CD14-positive monocyte (primary cell): ENCODE measurements at regions not wholly inside any gene's neighbourhood (a gene's known extent, or its start where the extent isn't known, plus 50 kb on each side); places are given as distances from the start of the nearest gene placed in this dataset.

Experiments
- DNase-seq, 3 donors: peaks; one replicate each; pipeline ENCODE4 v3.0.0-alpha.2; 2011 to 2022
- H2AFZ ChIP-seq: 2 replicates; pipeline ENCODE4 v1.6.0; 2012; ENCODE audit warnings: mild to moderate bottlenecking, low read depth, low read length, inconsistent platforms; ENCODE audit not compliant: insufficient read depth, poor library complexity, severe bottlenecking
- H3K27ac ChIP-seq, 2 donors: 1 replicate in 1 of 2; 2 replicates in 1 of 2; pipeline ENCODE4 v1.5.1; 2012 to 2013; ENCODE audit warnings: low read length in 2 of 2, control low read depth in 1 of 2, inconsistent platforms in 1 of 2, low read depth in 1 of 2, mild to moderate bottlenecking in 1 of 2
- H3K27me3 ChIP-seq, 2 donors: one replicate each; pipeline versions ENCODE4 v1.6.0 to v1.6.1; 2011 to 2013; ENCODE audit warnings: low read length in 2 of 2; ENCODE audit not compliant: control insufficient read depth in 2 of 2, insufficient read depth in 2 of 2
- H3K36me3 ChIP-seq, 2 donors: replicated peaks in 1 of 2; 1 replicate in 1 of 2; 2 replicates in 1 of 2; pipeline versions ENCODE4 v1.5.1 to v1.6.1; 2012 to 2013; ENCODE audit warnings: low read length in 2 of 2, control low read depth in 1 of 2, inconsistent platforms in 1 of 2, mild to moderate bottlenecking in 1 of 2; ENCODE audit not compliant: insufficient read depth in 2 of 2, control insufficient read depth in 1 of 2
- H3K4me1 ChIP-seq, 2 donors: 1 replicate in 1 of 2; 2 replicates in 1 of 2; pipeline versions ENCODE4 v1.5.1 to v1.6.1; 2012 to 2013; ENCODE audit warnings: low read length in 2 of 2, control low read depth in 1 of 2, inconsistent platforms in 1 of 2, mild to moderate bottlenecking in 1 of 2, moderate library complexity in 1 of 2; ENCODE audit not compliant: insufficient read depth in 2 of 2, control insufficient read depth in 1 of 2
- H3K4me2 ChIP-seq: replicated peaks from 2 replicates; pipeline ENCODE3; 2012; ENCODE audit warnings: low read length, moderate library complexity, mild to moderate bottlenecking; ENCODE audit not compliant: poor library complexity, severe bottlenecking; ENCODE audit errors: extremely low read depth
- H3K4me3 ChIP-seq, 3 experiments: fragments of 200-600 bp in 1 of 3; sonication (generic) in 1 of 3; replicated peaks in 1 of 3; 1 replicate in 2 of 3; 2 replicates in 1 of 3; pipeline ENCODE4 v1.5.1; 2011 to 2013; ENCODE audit warnings: low read length in 3 of 3, mild to moderate bottlenecking in 3 of 3, control low read depth in 2 of 3, low read depth in 2 of 3, inconsistent platforms in 1 of 3, moderate library complexity in 1 of 3
- H3K79me2 ChIP-seq: 2 replicates; pipeline ENCODE4 v1.6.0; 2012; ENCODE audit warnings: mild to moderate bottlenecking, control low read depth, inconsistent platforms, low read length, moderate library complexity; ENCODE audit not compliant: insufficient read depth
- H3K9ac ChIP-seq: 2 replicates; pipeline ENCODE4 v1.6.0; 2017; ENCODE audit warnings: low read length, mild to moderate bottlenecking; ENCODE audit not compliant: insufficient read depth, poor library complexity, severe bottlenecking
- H3K9me3 ChIP-seq, 2 donors: replicated peaks in 1 of 2; 1 replicate in 1 of 2; 2 replicates in 1 of 2; pipeline versions ENCODE4 v1.5.1 to v1.6.1; 2012 to 2013; ENCODE audit warnings: low read length in 2 of 2, control low read depth in 1 of 2; ENCODE audit not compliant: control insufficient read depth in 1 of 2, insufficient read depth in 1 of 2
- H4K20me1 ChIP-seq: 2 replicates; pipeline ENCODE4 v1.6.0; 2012; ENCODE audit warnings: mild to moderate bottlenecking, low read length, control low read depth, moderate library complexity; ENCODE audit not compliant: insufficient read depth
- H3K27ac Mint-ChIP-seq, 7 donors: one replicate each; pipeline ENCODE4 v1.8.0; 2020; ENCODE audit warnings: mild to moderate bottlenecking in 7 of 7, mixed read lengths in 7 of 7, moderate library complexity in 6 of 7, inconsistent platforms in 2 of 7
- H3K27me3 Mint-ChIP-seq, 3 donors: one replicate each; pipeline ENCODE4 v1.8.0; 2021 to 2022; ENCODE audit warnings: low read depth in 3 of 3, mild to moderate bottlenecking in 3 of 3, mixed read lengths in 3 of 3, moderate library complexity in 3 of 3, inconsistent platforms in 1 of 3
- H3K36me3 Mint-ChIP-seq, 2 donors: one replicate each; pipeline ENCODE4 v1.8.0; 2020; ENCODE audit warnings: mixed read lengths in 2 of 2, inconsistent platforms in 1 of 2, mild to moderate bottlenecking in 1 of 2
- H3K4me1 Mint-ChIP-seq: one replicate; pipeline ENCODE4 v1.8.0; 2020; ENCODE audit warnings: mild to moderate bottlenecking, mixed read lengths
- H3K4me3 Mint-ChIP-seq, 2 donors: one replicate each; pipeline ENCODE4 v1.8.0; 2020; ENCODE audit warnings: mild to moderate bottlenecking in 2 of 2, mixed read lengths in 2 of 2, moderate library complexity in 1 of 2
- H3K9me3 Mint-ChIP-seq, 7 donors: one replicate each; pipeline ENCODE4 v1.8.0; 2020 to 2022; ENCODE audit warnings: mixed read lengths in 7 of 7, mild to moderate bottlenecking in 6 of 7, moderate library complexity in 6 of 7, inconsistent platforms in 2 of 7
- CTCF ChIP-seq: fragments of 200-600 bp; IDR thresholded peaks from one replicate; pipeline ENCODE4 v1.8.0; 2022; ENCODE audit warnings: antibody characterized with exemption, mild to moderate bottlenecking
- WGBS: methylation state at CpG from one replicate; pipeline ENCODE4 v1.1.5; 2013; ENCODE audit warnings: missing lambda C conversion rate; ENCODE audit not compliant: insufficient coverage; 5-methylcytosine and 5-hydroxymethylcytosine counted together
- intact Hi-C, 2 donors: fragments of 100-400 bp; cut with micrococcal nuclease; formaldehyde crosslinking; loops; one replicate each; pipeline versions ENCODE4 v1.15.0 to v1.15.1; 2023

DNA sequence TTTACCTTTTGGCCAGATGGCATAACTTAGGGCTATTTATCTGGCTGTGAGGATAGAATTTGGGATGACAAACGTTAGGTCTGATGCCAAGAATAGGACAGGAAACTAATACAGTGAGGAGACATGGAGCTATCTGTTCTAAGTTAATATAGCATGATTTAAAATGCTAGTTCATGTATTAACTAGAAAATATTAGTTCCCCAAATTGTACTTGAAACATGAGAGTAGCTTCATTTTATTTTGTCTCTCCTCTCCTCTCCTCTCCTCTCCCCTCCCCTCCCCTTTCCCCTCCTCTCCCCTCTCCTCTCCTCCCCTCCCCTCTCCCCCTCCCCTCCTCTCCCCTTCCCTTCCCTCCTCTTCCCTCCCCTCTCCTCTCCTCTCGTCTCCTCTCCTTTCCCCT, 101.1 kb upstream of the MYO16 start:
- H3K4me1 Mint-ChIP-seq: no peaks in the 10 kb centered on the region
- Histone ChIP-seq H3K36me3 (no peaks in the 10 kb centered on the region), H3K4me1 (no peaks in the 10 kb centered on the region), H3K27me3 (peaks cover 0 to 3% of the 10 kb centered on the region in 2 donors), H3K9me3 (no peaks in the 10 kb centered on the region), H4K20me1 (no peaks in the 10 kb centered on the region), H3K79me2 (no peaks in the 10 kb centered on the region), H2AFZ (no peak overlapping the region), H3K27ac (no peak overlapping the region), H3K4me2 (no peak overlapping the region), H3K9ac (no peak overlapping the region), H3K4me3 (no peak overlapping the region)
- WGBS: no CpG with 5 or more reads among the region's 2 CpGs
- no peak for DNase-seq
- no peak for TF ChIP-seq CTCF
- no peak overlapping the region for H3K4me3 Mint-ChIP-seq
- H3K9me3 Mint-ChIP-seq: peaks cover 0 to 4% (median 0%) of the 10 kb centered on the region in 7 donors
- intact Hi-C loops: no loop called here
- no peaks in the 10 kb centered on the region for H3K36me3 Mint-ChIP-seq
- no peak overlapping the region for H3K27ac Mint-ChIP-seq
- H3K27me3 Mint-ChIP-seq: peaks cover 2 to 16% (median 3%) of the 10 kb centered on the region in 3 donors

DNA sequence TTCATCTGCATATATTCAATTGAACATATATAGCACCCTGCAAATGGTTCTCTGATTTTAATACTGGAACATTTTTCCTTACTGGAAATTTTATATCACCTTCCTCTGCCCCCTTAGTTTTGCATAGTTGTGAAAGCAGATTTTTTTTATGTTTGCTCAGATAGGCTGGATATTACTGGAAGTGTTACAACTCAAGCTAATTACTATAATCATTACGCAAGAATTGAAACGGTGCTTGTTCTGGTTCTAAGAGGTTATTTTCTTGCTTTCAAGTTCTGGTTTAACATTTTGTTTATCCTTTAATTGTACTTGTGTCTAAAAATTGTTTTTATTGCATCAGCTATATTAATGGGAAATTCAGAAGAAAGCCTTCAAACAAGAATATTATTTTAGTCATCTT, 95.6 kb upstream of the MYO16 start:
- H3K27ac ChIP-seq: no peak overlapping the region
- no peaks in the 10 kb centered on the region for H3K79me2 ChIP-seq
- H3K4me2 ChIP-seq: no peak overlapping the region
- TF ChIP-seq CTCF: no peak
- Mint-ChIP-seq H3K36me3 (no peaks in the 10 kb centered on the region), H3K4me1 (no peaks in the 10 kb centered on the region), H3K27me3 (peaks cover 0 to 5% (median 1%) of the 10 kb centered on the region in 3 donors), H3K9me3 (peaks cover 4 to 9% (median 6%) of the 10 kb centered on the region in 7 donors), H3K27ac (no peak overlapping the region), H3K4me3 (no peak overlapping the region)
- intact Hi-C loops: no loop called here
- no CpG with 5 or more reads among the region's 2 CpGs for WGBS
- H4K20me1 ChIP-seq: no peaks in the 10 kb centered on the region
- DNase-seq: no peak
- H3K9me3 ChIP-seq: peaks cover 0 to 5% of the 10 kb centered on the region in 2 donors
- H3K9ac ChIP-seq: no peak overlapping the region
- no peak overlapping the region for H2AFZ ChIP-seq
- H3K4me1 ChIP-seq: no peaks in the 10 kb centered on the region
- H3K4me3 ChIP-seq: no peak overlapping the region
- no peaks in the 10 kb centered on the region for H3K36me3 ChIP-seq
- no peaks in the 10 kb centered on the region for H3K27me3 ChIP-seq
